SK-N-MC (cell line): ENCODE measurements at regions not wholly inside any gene's neighbourhood (a gene's known extent, or its start where the extent isn't known, plus 50 kb on each side); places are given as distances from the start of the nearest gene placed in this dataset.

Source experiments
- EZH2 ChIP-seq: fragments of 200-600 bp; sonication (generic); IDR thresholded peaks from one replicate; pipeline ENCODE4 v1.6.1; 2017; ENCODE audit warnings: antibody characterized with exemption
- POLR2AphosphoS5 ChIP-seq: IDR thresholded peaks from 2 replicates; pipeline ENCODE4 v1.6.1; 2012; ENCODE audit warnings: mild to moderate bottlenecking, low read depth, low read length, borderline replicate concordance

DNA sequence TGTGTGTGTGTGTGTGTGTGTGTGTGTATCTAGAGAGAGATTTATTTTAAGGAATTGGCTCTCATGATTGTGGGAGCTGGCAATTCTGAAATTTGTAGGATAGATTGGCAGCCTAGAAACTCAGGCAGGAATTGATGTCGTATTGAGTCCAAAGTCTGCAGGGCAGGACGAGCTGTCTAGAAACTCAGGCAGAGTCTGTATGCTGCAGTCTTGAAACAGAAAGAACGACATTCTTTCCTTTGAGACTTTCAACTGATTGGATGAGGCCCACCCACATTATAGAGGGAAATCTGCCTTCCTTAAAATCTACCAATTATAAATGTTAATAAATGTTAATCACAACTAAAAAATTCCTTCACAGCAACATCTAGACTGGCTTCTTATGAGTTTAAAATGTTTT is 436.6 kb upstream of the FANCL start:
- TF ChIP-seq POLR2AphosphoS5 = no peak
- TF ChIP-seq EZH2 = no peak
